ENCODE measurements at regions not wholly inside any gene's neighbourhood (a gene's known extent, or its start where the extent isn't known, plus 50 kb on each side); places are given as distances from the start of the nearest gene placed in this dataset.
"Not testable (repeated sequence)": the region's sequence is repeated elsewhere in the genome, so short reads cannot be mapped to it uniquely, and the experiment has no call there.

- H3K4me1 ChIP-seq (ENCODE audit: control insufficient read depth, low read length); H3K4me3 ChIP-seq (ENCODE audit: low read length); H3K9me2 ChIP-seq (replicated peaks; ENCODE audit: control insufficient read depth, low read length); H3K4me2 ChIP-seq (ENCODE audit: low read length); H3K27me3 ChIP-seq (ENCODE audit: control insufficient read depth, low read length); H3K36me3 ChIP-seq (ENCODE audit: control insufficient read depth, low read length); H3K9me3 ChIP-seq (ENCODE audit: control insufficient read depth, insufficient read depth, low read length); H3F3A ChIP-seq (ENCODE audit: control insufficient read depth, insufficient read depth); H4K20me1 ChIP-seq (ENCODE audit: control insufficient read depth, insufficient read depth, low read depth, low read length); H3K27ac ChIP-seq (ENCODE audit: low read depth, low read length); H3K79me2 ChIP-seq (ENCODE audit: control insufficient read depth, low read length): not testable (repeated sequence)
These were observed 79.8 kb downstream of the LGALS9B start for GRCh38 chr17:20387549-20387948.

- not testable (repeated sequence) for H3K79me2 ChIP-seq (ENCODE audit: control insufficient read depth, low read length); H3K27ac ChIP-seq (ENCODE audit: low read depth, low read length); H4K20me1 ChIP-seq (ENCODE audit: control insufficient read depth, insufficient read depth, low read depth, low read length); H3K4me3 ChIP-seq (ENCODE audit: low read length); H3F3A ChIP-seq (ENCODE audit: control insufficient read depth, insufficient read depth); H3K4me1 ChIP-seq (ENCODE audit: control insufficient read depth, low read length); H3K9me3 ChIP-seq (ENCODE audit: control insufficient read depth, insufficient read depth, low read length); H3K27me3 ChIP-seq (ENCODE audit: control insufficient read depth, low read length); H3K36me3 ChIP-seq (ENCODE audit: control insufficient read depth, low read length); H3K9me2 ChIP-seq (replicated peaks; ENCODE audit: control insufficient read depth, low read length)
- peak; percentile 53 for TF ChIP-seq CTCF (IDR thresholded peaks at IDR 0.05; ENCODE audit: low read depth, low read length, poor library complexity, severe bottlenecking)
- peak overlapping the region; percentile 14; the same call in 1 of the 2 replicates for H3K4me2 ChIP-seq (ENCODE audit: low read length)
These were observed 85.7 kb downstream of the LGALS9B start for GRCh38 chr17:20381358-20382300.

GRCh38 chr17:20380625-20381024 is 86.7 kb downstream of the LGALS9B start:
- H3K27me3 ChIP-seq (ENCODE audit: control insufficient read depth, low read length); H3F3A ChIP-seq (ENCODE audit: control insufficient read depth, insufficient read depth); H3K27ac ChIP-seq (ENCODE audit: low read depth, low read length); H4K20me1 ChIP-seq (ENCODE audit: control insufficient read depth, insufficient read depth, low read depth, low read length); H3K4me3 ChIP-seq (ENCODE audit: low read length); H3K4me1 ChIP-seq (ENCODE audit: control insufficient read depth, low read length); H3K79me2 ChIP-seq (ENCODE audit: control insufficient read depth, low read length); H3K9me2 ChIP-seq (replicated peaks; ENCODE audit: control insufficient read depth, low read length); H3K36me3 ChIP-seq (ENCODE audit: control insufficient read depth, low read length); H3K9me3 ChIP-seq (ENCODE audit: control insufficient read depth, insufficient read depth, low read length); H3K4me2 ChIP-seq (ENCODE audit: low read length): not testable (repeated sequence)

- H3K4me2 ChIP-seq (ENCODE audit: low read length); H4K20me1 ChIP-seq (ENCODE audit: control insufficient read depth, insufficient read depth, low read depth, low read length); H3K9me2 ChIP-seq (replicated peaks; ENCODE audit: control insufficient read depth, low read length); H3K9me3 ChIP-seq (ENCODE audit: control insufficient read depth, insufficient read depth, low read length); H3K4me3 ChIP-seq (ENCODE audit: low read length); H3K27me3 ChIP-seq (ENCODE audit: control insufficient read depth, low read length); H3K4me1 ChIP-seq (ENCODE audit: control insufficient read depth, low read length); H3K27ac ChIP-seq (ENCODE audit: low read depth, low read length); H3F3A ChIP-seq (ENCODE audit: control insufficient read depth, insufficient read depth); H3K36me3 ChIP-seq (ENCODE audit: control insufficient read depth, low read length); H3K79me2 ChIP-seq (ENCODE audit: control insufficient read depth, low read length): not testable (repeated sequence)
These were observed 88.1 kb downstream of the LGALS9B start for GRCh38 chr17:20379251-20379650.

GRCh38 chr17:20376642-20377041 is 90.7 kb downstream of the LGALS9B start:
- H3K4me2 ChIP-seq (ENCODE audit: low read length); H3F3A ChIP-seq (ENCODE audit: control insufficient read depth, insufficient read depth); H3K79me2 ChIP-seq (ENCODE audit: control insufficient read depth, low read length); H3K27me3 ChIP-seq (ENCODE audit: control insufficient read depth, low read length); H3K4me1 ChIP-seq (ENCODE audit: control insufficient read depth, low read length); H3K27ac ChIP-seq (ENCODE audit: low read depth, low read length); H3K4me3 ChIP-seq (ENCODE audit: low read length); H3K9me3 ChIP-seq (ENCODE audit: control insufficient read depth, insufficient read depth, low read length); H3K9me2 ChIP-seq (replicated peaks; ENCODE audit: control insufficient read depth, low read length); H3K36me3 ChIP-seq (ENCODE audit: control insufficient read depth, low read length); H4K20me1 ChIP-seq (ENCODE audit: control insufficient read depth, insufficient read depth, low read depth, low read length): not testable (repeated sequence)

- not testable (repeated sequence) for H3K27ac ChIP-seq (ENCODE audit: low read depth, low read length); H3K9me3 ChIP-seq (ENCODE audit: control insufficient read depth, insufficient read depth, low read length); H3K4me2 ChIP-seq (ENCODE audit: low read length); H3K4me3 ChIP-seq (ENCODE audit: low read length); H3K4me1 ChIP-seq (ENCODE audit: control insufficient read depth, low read length); H3K79me2 ChIP-seq (ENCODE audit: control insufficient read depth, low read length); H3K36me3 ChIP-seq (ENCODE audit: control insufficient read depth, low read length); H3K27me3 ChIP-seq (ENCODE audit: control insufficient read depth, low read length); H3F3A ChIP-seq (ENCODE audit: control insufficient read depth, insufficient read depth); H4K20me1 ChIP-seq (ENCODE audit: control insufficient read depth, insufficient read depth, low read depth, low read length); H3K9me2 ChIP-seq (replicated peaks; ENCODE audit: control insufficient read depth, low read length)
These were observed 91.6 kb downstream of the LGALS9B start for GRCh38 chr17:20375745-20376144.

Data from DOHH2 (cell line).